ENCODE measurements at regions not wholly inside any gene's neighbourhood (a gene's known extent, or its start where the extent isn't known, plus 50 kb on each side); places are given as distances from the start of the nearest gene placed in this dataset.

- no peak for TF ChIP-seq EP300 (IDR thresholded peaks at IDR 0.05; ENCODE audit: borderline replicate concordance)
- no peak for TF ChIP-seq FOXM1 (IDR thresholded peaks at IDR 0.05; ENCODE audit: borderline replicate concordance, low read depth)
- no peak for TF ChIP-seq CREB1 (IDR thresholded peaks at IDR 0.05; ENCODE audit: low read depth)
- TF ChIP-seq, protein P1, sequence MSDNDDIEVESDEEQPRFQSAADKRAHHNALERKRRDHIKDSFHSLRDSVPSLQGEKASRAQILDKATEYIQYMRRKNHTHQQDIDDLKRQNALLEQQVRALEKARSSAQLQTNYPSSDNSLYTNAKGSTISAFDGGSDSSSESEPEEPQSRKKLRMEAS (IDR thresholded peaks at IDR 0.05): no peak
- TF ChIP-seq CEBPB (IDR thresholded peaks at IDR 0.05): no peak
- no peak for TF ChIP-seq TAF1 (IDR thresholded peaks at IDR 0.05; ENCODE audit: low read depth)
These were observed 101.1 kb downstream of the YTHDF1 start for GRCh38 chr20:63114693-63115311.
